Renal pelvis (tissue), 1 donor: ENCODE measurements at regions not wholly inside any gene's neighbourhood (a gene's known extent, or its start where the extent isn't known, plus 50 kb on each side); places are given as distances from the start of the nearest gene placed in this dataset.
A peak's percentile ranks its signal among the peaks of the same experiment; 100 is the strongest.
"Not testable (repeated sequence)": the region's sequence is repeated elsewhere in the genome, so short reads cannot be mapped to it uniquely, and the experiment has no call there.

Source experiments
- DNase-seq: peaks from one replicate; pipeline ENCODE4 v3.0.0-alpha.2; 2013

GRCh38 chr20:53748176-53748575, 154.5 kb upstream of the ZNF217 start:
- peak; percentile 72 for DNase-seq

- no peak for DNase-seq
These were observed 150.1 kb upstream of the ZNF217 start for GRCh38 chr20:53743607-53744260.

- DNase-seq = no peak
These were observed 149.0 kb upstream of the ZNF217 start for GRCh38 chr20:53742685-53743081.

- no peak for DNase-seq
These were observed 148.0 kb upstream of the ZNF217 start for GRCh38 chr20:53741726-53742028.

- no peak for DNase-seq
These were observed 146.5 kb upstream of the ZNF217 start for GRCh38 chr20:53739799-53740785.

- DNase-seq = no peak
These were observed 145.5 kb upstream of the ZNF217 start for GRCh38 chr20:53738945-53739798.

GRCh38 chr20:53738039-53738944, 144.7 kb upstream of the ZNF217 start:
- DNase-seq = peak; percentile 90

GRCh38 chr20:53737396-53738038, 143.9 kb upstream of the ZNF217 start:
- no peak for DNase-seq

GRCh38 chr20:53736757-53737395, 143.2 kb upstream of the ZNF217 start:
- no peak for DNase-seq

- no peak for DNase-seq
These were observed 142.6 kb upstream of the ZNF217 start for GRCh38 chr20:53736122-53736756.

- no peak for DNase-seq
These were observed 142.0 kb upstream of the ZNF217 start for GRCh38 chr20:53735536-53736050.

- no peak for DNase-seq
These were observed 140.5 kb upstream of the ZNF217 start for GRCh38 chr20:53734006-53734688.

- no peak for DNase-seq
These were observed 138.0 kb upstream of the ZNF217 start for GRCh38 chr20:53731595-53731994.

GRCh38 chr20:53728359-53728758, 134.7 kb upstream of the ZNF217 start:
- no peak for DNase-seq

GRCh38 chr20:53727239-53727638, 133.6 kb upstream of the ZNF217 start:
- not testable (repeated sequence) for DNase-seq

- no peak for DNase-seq
These were observed 131.9 kb upstream of the ZNF217 start for GRCh38 chr20:53725575-53725970.

- no peak for DNase-seq
These were observed 130.0 kb upstream of the ZNF217 start for GRCh38 chr20:53723621-53724020.

- DNase-seq = no peak
These were observed 129.4 kb upstream of the ZNF217 start for GRCh38 chr20:53723045-53723444.

GRCh38 chr20:53722515-53723036, 128.9 kb upstream of the ZNF217 start:
- DNase-seq = no peak
